GM18502 (cell line): ENCODE measurements at regions not wholly inside any gene's neighbourhood (a gene's known extent, or its start where the extent isn't known, plus 50 kb on each side); places are given as distances from the start of the nearest gene placed in this dataset.

Experiments
- ATAC-seq: cut with Tn5 transposase; IDR thresholded peaks from one replicate; pipeline ENCODE4 v1.9.1; 2021; ENCODE audit warnings: mild to moderate bottlenecking; ENCODE audit not compliant: unreplicated experiment, poor library complexity

- ATAC-seq, result no peak
Measured at GRCh38 chr12:24617471-24617870, 331.4 kb downstream of the BCAT1 start.

- no peak for ATAC-seq
Measured at GRCh38 chr12:24615967-24616411, 332.9 kb downstream of the BCAT1 start.

- no peak for ATAC-seq
Measured at GRCh38 chr12:24608637-24609285, 340.1 kb downstream of the BCAT1 start.

- ATAC-seq, result no peak
Measured at GRCh38 chr12:24608108-24608507, 340.8 kb downstream of the BCAT1 start.

GRCh38 chr12:24605916-24606315, 343.0 kb downstream of the BCAT1 start:
- no peak for ATAC-seq

GRCh38 chr12:24605466-24605865, 343.4 kb downstream of the BCAT1 start:
- ATAC-seq, result no peak

- no peak for ATAC-seq
Measured at GRCh38 chr12:24603371-24603770, 345.5 kb downstream of the BCAT1 start.

- no peak for ATAC-seq
Measured at GRCh38 chr12:24600996-24601395, 347.9 kb downstream of the BCAT1 start.

- ATAC-seq, result no peak
Measured at GRCh38 chr12:24600551-24600950, 348.4 kb downstream of the BCAT1 start.

- ATAC-seq, result no peak
Measured at GRCh38 chr12:24599736-24600135, 349.2 kb downstream of the BCAT1 start.

GRCh38 chr12:24597580-24597979, 351.3 kb downstream of the BCAT1 start:
- ATAC-seq, result no peak

GRCh38 chr12:24596768-24597388, 352.0 kb downstream of the BCAT1 start:
- ATAC-seq, result no peak

- no peak for ATAC-seq
Measured at GRCh38 chr12:24595652-24596235, 353.2 kb downstream of the BCAT1 start.

GRCh38 chr12:24591715-24592440, 357.0 kb downstream of the BCAT1 start:
- ATAC-seq, result no peak

GRCh38 chr12:24591079-24591626, 357.7 kb downstream of the BCAT1 start:
- ATAC-seq, result no peak

- ATAC-seq, result no peak
Measured at GRCh38 chr12:24586293-24586692, 362.6 kb downstream of the BCAT1 start.

- no peak for ATAC-seq
Measured at GRCh38 chr12:24584032-24584675, 364.7 kb downstream of the BCAT1 start.

- ATAC-seq, result no peak
Measured at GRCh38 chr12:24582954-24583601, 365.8 kb downstream of the BCAT1 start.

GRCh38 chr12:24574538-24574937, 374.4 kb downstream of the BCAT1 start:
- ATAC-seq, result no peak

- ATAC-seq, result no peak
Measured at GRCh38 chr12:24573621-24574020, 375.3 kb downstream of the BCAT1 start.
